K562 (cell line): ENCODE measurements at regions not wholly inside any gene's neighbourhood (a gene's known extent, or its start where the extent isn't known, plus 50 kb on each side); places are given as distances from the start of the nearest gene placed in this dataset.

Experiments used
- BCOR ChIP-seq: fragments of 450-650 bp; IDR thresholded peaks from 2 replicates; pipeline ENCODE4 v1.6.1; 2016
- ETV1 ChIP-seq: fragments of 450-650 bp; conservative IDR thresholded peaks from 2 replicates; pipeline ENCODE4 v1.6.1; 2016; ENCODE audit warnings: missing genetic modification characterization, control low read depth, low read depth, missing compliant biosample characterization
- KLF13 ChIP-seq: fragments of 450-650 bp; IDR thresholded peaks from 2 replicates; pipeline ENCODE4 v1.6.1; 2016; ENCODE audit warnings: missing genetic modification characterization, low read depth, mild to moderate bottlenecking, missing compliant biosample characterization, moderate library complexity, borderline replicate concordance
- NR4A1 ChIP-seq, 2 experiments: fragments of 250-450 bp in 1 of 2; fragments of 450-650 bp in 1 of 2; sonication (Bioruptor Pico) in 1 of 2; IDR thresholded peaks; 2 replicates each; pipeline versions ENCODE4 v1.4.0 to v1.6.1; 2016 to 2020; ENCODE audit warnings: mild to moderate bottlenecking in 2 of 2, missing compliant biosample characterization in 1 of 2, missing genetic modification characterization in 1 of 2, moderate library complexity in 1 of 2
- RNF2 ChIP-seq: sonication (generic); IDR thresholded peaks from 2 replicates; pipeline ENCODE4 v1.6.1; 2016
- SMARCE1 ChIP-seq: fragments of 450-650 bp; IDR thresholded peaks from 2 replicates; pipeline ENCODE4 v1.7.1; 2016; ENCODE audit warnings: mild to moderate bottlenecking
- TF ChIP-seq, protein P1 (sequence below): fragments of 250-450 bp; sonication (Bioruptor Pico); IDR thresholded peaks from 2 replicates; pipeline ENCODE4 v1.4.0; 2020
- TF ChIP-seq, protein P2 (sequence below): fragments of 450-650 bp; IDR thresholded peaks from 2 replicates; pipeline ENCODE4 v1.6.1; 2017; ENCODE audit warnings: mild to moderate bottlenecking, moderate library complexity
- TF ChIP-seq, protein P3 (sequence below): sonication (generic); formaldehyde crosslinking; IDR thresholded peaks from 2 replicates; pipeline ENCODE4 v1.8.0; 2022; ENCODE audit warnings: missing genetic modification reagents, mild to moderate bottlenecking, moderate library complexity, borderline replicate concordance
- TF ChIP-seq, protein P4 (sequence below): conservative IDR thresholded peaks from 2 replicates; pipeline ENCODE4 v1.6.1; 2011; ENCODE audit warnings: low read depth, mild to moderate bottlenecking, low read length; ENCODE audit not compliant: control insufficient read depth
- TF ChIP-seq, protein P5 (sequence below): fragments of 450-650 bp; formaldehyde crosslinking; IDR thresholded peaks from 2 replicates; pipeline ENCODE4 v1.4.0; 2022; ENCODE audit warnings: mild to moderate bottlenecking, moderate library complexity

DNA sequence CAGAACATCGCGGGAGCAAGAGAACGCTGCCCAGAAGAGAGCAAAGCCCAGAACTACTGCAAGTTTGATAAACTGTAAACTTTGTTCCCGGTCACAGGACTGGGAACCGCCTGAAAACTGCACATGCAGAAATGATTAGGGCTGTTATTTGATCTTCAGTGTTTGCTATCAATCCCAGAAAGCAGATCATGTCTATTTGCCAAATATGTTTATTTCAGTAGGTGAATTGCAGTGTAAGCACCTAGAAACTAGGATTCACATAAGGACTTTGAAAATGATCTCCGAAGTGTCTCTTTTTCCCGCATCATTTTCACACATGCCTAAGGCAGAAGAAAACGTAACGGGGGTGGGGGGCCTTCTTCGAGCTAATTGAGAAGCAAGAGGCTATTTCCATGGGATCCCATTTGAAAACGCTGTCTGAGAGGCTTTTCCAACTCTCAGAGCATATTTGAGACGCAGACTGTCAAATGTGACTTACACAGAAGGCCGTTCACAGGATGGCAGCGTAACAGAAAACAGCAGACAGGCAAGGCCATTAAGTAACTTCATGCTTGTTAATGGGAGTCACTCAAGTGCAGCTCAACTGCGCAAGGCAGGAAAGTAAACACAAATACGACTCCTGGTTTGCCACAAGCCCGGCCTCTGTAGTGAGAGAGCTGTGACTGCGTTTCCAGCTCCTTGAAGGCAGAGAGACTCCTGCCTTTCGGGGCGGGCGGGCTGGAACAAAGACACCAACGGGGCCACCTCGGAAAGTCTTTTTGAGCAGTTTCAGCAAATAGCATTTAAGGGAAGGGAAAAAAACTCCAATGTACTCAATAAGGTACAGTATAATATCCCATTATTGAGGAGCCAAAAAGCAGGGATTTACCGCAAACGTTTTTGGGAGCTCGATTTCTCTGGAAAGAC lies 144.7 kb upstream of the ZNF217 start (continued):
- TF ChIP-seq, protein P1, sequence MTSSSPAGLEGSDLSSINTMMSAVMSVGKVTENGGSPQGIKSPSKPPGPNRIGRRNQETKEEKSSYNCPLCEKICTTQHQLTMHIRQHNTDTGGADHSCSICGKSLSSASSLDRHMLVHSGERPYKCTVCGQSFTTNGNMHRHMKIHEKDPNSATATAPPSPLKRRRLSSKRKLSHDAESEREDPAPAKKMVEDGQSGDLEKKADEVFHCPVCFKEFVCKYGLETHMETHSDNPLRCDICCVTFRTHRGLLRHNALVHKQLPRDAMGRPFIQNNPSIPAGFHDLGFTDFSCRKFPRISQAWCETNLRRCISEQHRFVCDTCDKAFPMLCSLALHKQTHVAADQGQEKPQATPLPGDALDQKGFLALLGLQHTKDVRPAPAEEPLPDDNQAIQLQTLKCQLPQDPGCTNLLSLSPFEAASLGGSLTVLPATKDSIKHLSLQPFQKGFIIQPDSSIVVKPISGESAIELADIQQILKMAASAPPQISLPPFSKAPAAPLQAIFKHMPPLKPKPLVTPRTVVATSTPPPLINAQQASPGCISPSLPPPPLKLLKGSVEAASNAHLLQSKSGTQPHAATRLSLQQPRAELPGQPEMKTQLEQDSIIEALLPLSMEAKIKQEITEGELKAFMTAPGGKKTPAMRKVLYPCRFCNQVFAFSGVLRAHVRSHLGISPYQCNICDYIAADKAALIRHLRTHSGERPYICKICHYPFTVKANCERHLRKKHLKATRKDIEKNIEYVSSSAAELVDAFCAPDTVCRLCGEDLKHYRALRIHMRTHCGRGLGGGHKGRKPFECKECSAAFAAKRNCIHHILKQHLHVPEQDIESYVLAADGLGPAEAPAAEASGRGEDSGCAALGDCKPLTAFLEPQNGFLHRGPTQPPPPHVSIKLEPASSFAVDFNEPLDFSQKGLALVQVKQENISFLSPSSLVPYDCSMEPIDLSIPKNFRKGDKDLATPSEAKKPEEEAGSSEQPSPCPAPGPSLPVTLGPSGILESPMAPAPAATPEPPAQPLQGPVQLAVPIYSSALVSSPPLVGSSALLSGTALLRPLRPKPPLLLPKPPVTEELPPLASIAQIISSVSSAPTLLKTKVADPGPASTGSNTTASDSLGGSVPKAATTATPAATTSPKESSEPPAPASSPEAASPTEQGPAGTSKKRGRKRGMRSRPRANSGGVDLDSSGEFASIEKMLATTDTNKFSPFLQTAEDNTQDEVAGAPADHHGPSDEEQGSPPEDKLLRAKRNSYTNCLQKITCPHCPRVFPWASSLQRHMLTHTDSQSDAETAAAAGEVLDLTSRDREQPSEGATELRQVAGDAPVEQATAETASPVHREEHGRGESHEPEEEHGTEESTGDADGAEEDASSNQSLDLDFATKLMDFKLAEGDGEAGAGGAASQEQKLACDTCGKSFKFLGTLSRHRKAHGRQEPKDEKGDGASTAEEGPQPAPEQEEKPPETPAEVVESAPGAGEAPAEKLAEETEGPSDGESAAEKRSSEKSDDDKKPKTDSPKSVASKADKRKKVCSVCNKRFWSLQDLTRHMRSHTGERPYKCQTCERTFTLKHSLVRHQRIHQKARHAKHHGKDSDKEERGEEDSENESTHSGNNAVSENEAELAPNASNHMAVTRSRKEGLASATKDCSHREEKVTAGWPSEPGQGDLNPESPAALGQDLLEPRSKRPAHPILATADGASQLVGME (CRISPR knock-in tag) = no peak
- TF ChIP-seq, protein P2, sequence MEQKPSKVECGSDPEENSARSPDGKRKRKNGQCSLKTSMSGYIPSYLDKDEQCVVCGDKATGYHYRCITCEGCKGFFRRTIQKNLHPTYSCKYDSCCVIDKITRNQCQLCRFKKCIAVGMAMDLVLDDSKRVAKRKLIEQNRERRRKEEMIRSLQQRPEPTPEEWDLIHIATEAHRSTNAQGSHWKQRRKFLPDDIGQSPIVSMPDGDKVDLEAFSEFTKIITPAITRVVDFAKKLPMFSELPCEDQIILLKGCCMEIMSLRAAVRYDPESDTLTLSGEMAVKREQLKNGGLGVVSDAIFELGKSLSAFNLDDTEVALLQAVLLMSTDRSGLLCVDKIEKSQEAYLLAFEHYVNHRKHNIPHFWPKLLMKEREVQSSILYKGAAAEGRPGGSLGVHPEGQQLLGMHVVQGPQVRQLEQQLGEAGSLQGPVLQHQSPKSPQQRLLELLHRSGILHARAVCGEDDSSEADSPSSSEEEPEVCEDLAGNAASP = no peak
- TF ChIP-seq, protein P3, sequence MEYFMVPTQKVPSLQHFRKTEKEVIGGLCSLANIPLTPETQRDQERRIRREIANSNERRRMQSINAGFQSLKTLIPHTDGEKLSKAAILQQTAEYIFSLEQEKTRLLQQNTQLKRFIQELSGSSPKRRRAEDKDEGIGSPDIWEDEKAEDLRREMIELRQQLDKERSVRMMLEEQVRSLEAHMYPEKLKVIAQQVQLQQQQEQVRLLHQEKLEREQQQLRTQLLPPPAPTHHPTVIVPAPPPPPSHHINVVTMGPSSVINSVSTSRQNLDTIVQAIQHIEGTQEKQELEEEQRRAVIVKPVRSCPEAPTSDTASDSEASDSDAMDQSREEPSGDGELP (CRISPR knock-in tag) = 0 out of 2 replicates have a peak, but pooled peaks have one; percentile 35
- 0 out of 2 replicates have a peak, but pooled peaks have one; percentile 13 for TF ChIP-seq NR4A1 (CRISPR knock-in tag; IDR thresholded peaks at IDR 0.05)
- no peak for TF ChIP-seq NR4A1 (tag; IDR thresholded peaks at IDR 0.05)
- no peak for TF ChIP-seq ETV1 (tag)
- TF ChIP-seq SMARCE1 = no peak
- TF ChIP-seq, protein P4, sequence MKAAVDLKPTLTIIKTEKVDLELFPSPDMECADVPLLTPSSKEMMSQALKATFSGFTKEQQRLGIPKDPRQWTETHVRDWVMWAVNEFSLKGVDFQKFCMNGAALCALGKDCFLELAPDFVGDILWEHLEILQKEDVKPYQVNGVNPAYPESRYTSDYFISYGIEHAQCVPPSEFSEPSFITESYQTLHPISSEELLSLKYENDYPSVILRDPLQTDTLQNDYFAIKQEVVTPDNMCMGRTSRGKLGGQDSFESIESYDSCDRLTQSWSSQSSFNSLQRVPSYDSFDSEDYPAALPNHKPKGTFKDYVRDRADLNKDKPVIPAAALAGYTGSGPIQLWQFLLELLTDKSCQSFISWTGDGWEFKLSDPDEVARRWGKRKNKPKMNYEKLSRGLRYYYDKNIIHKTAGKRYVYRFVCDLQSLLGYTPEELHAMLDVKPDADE = no peak
- no peak for TF ChIP-seq BCOR
- 0 out of 2 replicates have a peak, but pooled peaks have one; percentile 12 for TF ChIP-seq RNF2
- TF ChIP-seq KLF13 = no peak
- TF ChIP-seq, protein P5, sequence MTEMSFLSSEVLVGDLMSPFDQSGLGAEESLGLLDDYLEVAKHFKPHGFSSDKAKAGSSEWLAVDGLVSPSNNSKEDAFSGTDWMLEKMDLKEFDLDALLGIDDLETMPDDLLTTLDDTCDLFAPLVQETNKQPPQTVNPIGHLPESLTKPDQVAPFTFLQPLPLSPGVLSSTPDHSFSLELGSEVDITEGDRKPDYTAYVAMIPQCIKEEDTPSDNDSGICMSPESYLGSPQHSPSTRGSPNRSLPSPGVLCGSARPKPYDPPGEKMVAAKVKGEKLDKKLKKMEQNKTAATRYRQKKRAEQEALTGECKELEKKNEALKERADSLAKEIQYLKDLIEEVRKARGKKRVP = peak; percentile 4; the same call in 1 of the 2 replicates
